ENCODE measurements at regions not wholly inside any gene's neighbourhood (a gene's known extent, or its start where the extent isn't known, plus 50 kb on each side); places are given as distances from the start of the nearest gene placed in this dataset.

GRCh38 chr14:42023452-42023851 lies 416.8 kb downstream of the LRFN5 start:
- TF ChIP-seq POLR2A (IDR thresholded peaks at IDR 0.05) (no peak), CTCF (IDR thresholded peaks at IDR 0.05) (no peak), POLR2AphosphoS5 (IDR thresholded peaks at IDR 0.05) (no peak), EP300 (IDR thresholded peaks at IDR 0.05) (no peak)

All from gastroesophageal sphincter (tissue), 3 donors.